Germinal center (tissue), 1 donor: ENCODE measurements at regions not wholly inside any gene's neighbourhood (a gene's known extent, or its start where the extent isn't known, plus 50 kb on each side); places are given as distances from the start of the nearest gene placed in this dataset.

Source experiments
- DNase-seq: peaks from one replicate; pipeline ENCODE4 v3.0.0; 2012; ENCODE audit warnings: mixed read lengths, low spot score

DNA sequence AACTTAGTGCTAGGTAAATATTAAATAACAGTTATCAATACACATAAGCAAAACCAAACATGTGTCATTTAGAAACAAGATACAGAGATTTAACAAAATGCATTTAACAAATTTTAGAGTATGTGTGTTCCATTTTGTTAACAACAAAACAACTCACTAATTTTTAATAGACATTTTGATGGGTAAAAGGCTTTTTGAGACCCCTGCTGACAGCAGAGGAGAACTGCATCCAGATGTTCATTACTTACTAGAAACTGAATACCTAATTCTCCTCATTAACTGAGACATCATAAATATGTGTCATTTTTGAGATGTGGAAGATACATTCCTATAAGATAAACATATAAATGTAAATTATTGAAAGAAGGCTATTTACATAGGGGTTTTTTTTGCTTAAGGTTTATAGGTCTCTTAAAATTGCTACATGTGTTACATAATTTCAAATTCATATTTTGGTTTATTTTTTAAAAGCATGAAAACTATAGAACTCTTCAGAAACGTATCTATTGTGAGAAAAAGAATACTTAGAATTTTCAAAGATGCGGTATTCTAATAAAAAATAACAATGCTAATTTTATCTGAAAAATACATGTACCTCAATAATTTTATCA lies 1009.8 kb downstream of the TUSC7 start:
- DNase-seq = peak; percentile 3

DNA sequence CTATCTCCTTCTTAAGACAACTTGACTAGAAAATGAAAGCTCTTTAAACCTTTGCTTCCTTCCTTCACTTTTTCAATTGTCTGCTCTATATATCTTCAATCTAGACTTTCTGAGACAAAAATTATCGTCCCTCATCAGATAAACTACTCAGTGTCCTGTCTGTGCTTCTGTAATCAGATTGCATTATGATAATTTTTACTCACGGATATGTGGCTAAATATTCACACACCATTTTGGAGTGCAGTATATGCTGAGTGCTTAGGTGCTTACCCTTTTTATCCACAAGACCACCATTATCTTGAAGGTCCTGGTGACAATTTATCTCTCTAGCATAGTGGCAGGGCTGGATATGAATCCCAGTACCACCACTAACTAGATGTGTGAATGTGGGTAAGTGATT lies 1012.3 kb downstream of the TUSC7 start:
- no peak for DNase-seq

DNA sequence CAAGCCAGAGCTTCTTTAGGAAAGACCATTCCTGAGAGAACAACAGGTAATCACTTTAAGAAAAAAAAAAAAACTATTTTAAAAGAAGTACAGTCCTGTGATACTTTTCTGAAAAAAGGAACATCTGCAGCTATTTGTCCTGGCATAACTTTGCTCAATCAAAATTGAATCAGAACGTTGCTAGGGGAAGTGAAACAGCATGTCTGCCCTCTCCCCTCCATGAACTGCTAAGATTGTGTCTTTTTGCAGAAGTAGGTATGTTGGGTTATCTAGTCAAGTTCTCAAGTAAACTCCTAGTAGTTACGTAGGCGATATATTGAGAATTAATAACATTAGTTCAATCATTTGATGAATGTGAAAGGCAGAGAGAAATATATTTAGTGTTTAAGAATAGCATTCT lies 1013.3 kb downstream of the TUSC7 start:
- peak; percentile 2 for DNase-seq

DNA sequence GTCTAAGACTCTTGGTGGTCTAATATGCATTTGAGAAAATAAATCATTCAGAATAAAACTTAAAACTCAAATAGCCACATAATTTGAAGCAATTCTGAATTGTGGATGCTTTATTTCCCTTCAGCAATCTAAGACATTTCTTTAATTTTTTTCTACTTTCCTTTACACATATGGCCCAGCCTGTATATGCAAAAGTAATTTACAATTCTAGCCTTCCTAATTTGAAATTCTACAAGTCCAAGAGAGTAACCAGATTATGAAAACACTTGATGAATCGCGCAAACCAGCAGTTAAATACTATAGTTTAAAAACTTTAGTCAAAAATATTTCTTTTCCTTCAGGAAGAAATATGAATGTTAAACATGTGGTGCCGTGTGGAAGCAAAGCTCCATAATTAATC lies 1014.2 kb downstream of the TUSC7 start:
- DNase-seq = no peak

DNA sequence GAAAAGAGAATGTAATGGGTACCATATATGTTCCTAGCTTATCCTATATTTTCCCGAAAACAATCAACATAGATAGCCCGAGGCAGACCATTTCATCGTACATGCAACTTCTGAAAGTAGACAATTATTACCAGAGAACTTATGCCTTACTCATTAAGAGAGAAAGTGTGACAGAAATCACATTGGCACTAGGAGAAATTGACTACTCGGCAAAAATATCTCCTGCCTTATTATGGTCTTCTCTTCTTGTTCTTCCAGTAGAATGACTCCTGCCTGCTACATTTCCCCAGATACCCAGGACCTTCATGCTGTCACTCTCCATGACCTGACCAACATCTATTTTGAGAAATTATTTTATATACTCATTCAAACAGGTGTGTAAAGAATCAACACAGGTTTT lies 1015.7 kb downstream of the TUSC7 start:
- no peak for DNase-seq

DNA sequence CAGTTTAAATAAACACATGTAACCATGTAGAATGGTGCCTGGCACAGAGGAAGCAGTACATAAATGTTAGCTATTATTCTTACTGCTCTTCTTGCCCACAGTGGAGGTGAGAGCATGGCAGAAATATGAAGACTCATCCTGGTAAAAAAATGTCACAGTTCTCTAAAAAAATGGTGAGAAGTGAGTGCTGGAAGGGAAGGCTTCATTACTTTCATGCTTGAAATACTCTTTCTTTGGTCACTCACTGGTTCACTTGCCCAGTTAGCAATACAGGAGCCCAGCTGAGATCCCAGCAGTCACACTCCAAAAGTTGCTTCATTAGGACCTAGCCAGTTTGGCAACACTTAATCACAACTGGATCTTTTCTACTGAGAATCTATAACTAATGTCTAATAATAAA lies 1017.2 kb downstream of the TUSC7 start:
- no peak for DNase-seq

DNA sequence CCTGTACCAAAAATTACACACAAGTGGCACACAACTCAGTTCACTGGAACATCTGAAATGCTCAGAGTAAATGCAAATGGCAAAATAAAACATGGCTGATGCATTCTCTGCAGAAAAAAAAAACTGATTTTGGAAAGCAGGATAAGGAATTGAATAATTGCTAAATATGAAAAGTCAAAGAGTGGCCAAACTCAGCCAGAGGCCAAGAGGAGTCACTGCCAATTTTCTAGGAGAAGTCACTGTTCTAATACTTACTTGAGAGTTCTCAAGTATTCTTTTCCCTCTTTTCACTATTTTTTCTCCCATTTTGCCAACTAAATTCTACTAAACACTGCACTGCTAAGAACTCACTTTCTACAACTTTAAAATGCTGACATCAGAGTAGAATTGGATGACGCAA lies 1018.6 kb downstream of the TUSC7 start:
- DNase-seq = no peak

DNA sequence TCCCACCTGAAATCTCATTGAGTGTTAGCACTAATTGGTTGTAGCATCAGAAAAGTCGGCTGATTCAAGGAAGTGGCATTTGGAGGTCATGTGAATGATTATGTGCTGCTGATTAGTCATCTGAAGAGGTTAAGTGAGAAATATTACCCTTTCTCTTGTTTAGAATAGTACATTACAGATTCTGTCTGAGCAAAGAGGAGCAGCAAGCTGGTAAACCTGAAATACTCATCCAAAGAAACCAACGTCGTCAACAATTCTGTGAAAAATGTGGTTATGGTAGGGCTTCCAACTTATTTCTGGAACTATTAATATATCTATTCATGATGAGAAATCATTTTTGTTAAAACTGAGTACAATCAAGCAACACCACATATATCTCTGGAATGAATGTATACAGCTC lies 1024.9 kb downstream of the TUSC7 start:
- DNase-seq = no peak

DNA sequence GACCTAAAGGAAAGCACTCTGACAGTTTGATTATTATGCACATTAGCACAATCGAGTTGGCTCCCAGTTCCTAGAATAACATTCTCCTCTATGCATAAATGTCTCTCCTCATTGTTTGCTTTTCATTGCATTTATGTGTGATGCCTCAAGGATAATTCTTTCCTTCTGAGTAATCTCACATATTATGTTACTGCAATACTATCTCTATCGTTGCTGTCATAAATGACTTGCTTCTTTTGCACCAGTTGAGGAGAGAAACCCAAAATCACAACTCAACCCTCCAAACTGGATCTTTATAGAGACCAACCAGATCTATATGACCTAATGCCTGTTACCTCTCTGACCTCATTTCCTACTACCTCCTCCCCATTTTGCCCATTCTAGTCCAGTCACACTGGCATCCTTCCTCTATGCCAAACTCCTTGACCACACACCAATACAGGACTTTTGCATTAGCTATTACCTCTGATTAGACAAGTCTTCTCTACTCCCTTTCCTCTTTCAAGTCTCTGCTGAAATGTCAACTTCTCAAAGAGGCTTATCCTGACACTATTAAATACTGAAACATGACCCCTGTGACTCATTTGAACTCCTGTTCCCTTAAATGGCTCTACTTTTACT lies 1026.0 kb downstream of the TUSC7 start:
- DNase-seq = no peak

DNA sequence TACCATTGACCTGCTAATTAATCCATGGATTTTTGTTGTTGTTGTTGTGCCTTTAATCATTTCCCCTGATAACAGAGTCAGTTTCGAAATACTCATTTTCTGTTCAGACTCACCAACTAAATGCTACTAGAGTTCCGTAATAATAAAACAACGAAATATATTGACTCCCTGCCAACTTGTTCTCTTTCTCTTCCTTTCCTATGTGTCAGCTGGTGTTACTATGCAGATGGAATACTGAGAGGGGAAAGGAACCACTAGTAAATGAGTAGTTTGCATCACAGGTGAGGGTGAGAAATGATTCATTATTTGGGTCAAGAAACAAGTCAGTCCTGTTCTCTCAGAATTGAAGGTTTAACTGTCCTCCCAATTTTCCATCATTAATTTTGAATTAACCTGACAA lies 1027.3 kb downstream of the TUSC7 start:
- DNase-seq = no peak

DNA sequence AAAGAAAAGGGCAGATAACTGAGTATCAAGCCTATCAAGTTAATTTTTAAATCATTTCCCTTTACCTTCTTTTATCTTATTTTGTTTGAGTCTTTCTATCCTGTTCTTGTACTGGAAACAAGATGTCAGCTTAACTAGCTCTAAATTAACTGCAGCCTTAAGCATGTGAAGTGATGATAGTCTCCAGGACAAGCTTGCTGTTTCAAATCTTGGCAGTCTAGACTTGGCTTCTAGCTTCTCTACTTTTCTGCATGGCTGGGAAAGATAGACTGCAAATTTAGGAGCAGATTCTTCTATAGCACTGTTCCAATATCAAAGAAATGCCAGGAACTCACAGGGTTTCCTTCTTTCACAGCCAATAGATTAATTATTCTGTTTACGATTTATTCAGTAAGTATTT lies 1034.4 kb downstream of the TUSC7 start:
- no peak for DNase-seq

DNA sequence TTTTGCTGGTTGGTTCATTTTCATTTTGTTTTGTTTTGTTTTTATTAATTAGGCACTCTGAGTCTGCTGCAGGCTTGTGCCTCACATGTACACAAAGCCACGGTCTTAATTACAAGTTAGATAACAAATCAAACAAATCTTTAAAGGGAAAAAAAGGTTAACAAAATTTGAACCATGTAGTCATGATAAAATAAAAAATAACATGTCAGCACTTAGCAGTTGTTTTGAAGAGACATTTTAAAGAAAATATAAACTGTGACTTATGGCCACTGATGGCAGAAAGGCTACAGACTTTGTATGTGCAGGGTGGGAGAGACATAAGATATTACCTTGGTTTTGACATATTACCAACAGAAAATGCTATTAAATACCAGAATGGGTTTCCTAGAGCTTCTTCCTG lies 1035.4 kb downstream of the TUSC7 start:
- no peak for DNase-seq

DNA sequence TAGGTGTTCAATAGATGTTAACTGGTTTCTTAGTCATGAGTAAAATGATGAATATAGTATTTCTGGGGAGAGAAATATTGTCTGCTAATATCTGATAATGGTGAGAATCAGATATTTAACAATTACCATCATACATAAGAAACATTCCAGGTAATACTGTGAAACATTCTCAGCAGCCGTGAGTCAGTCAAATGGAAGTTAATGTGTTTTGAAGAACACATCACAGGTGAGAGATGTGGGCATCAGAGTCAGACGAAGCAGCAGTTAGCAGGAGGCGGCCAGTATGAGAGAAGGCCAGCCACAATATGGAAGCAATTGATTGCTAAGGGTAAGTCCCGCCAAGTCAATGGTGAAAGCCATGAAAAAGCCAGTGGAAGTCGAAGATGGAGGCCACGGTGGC lies 1035.9 kb downstream of the TUSC7 start:
- no peak for DNase-seq

DNA sequence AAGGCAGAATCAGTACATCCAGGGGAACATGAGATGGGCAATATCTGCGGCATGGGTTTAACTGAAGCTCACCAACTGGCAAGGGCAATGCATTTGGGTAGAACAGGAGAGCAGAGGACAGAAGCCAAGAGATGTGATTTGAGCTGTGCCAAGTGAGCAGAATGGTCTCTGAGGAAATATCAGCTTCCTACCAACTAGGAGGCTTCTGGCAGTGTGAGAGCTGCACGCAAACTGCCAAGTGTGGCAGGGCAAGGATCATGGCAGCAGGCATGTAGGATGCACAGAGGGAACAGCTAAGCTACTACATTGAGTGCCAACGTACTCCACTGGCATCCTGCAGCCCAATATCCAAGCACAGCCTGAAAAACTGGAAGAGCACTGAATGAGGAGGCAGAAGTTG lies 1036.5 kb downstream of the TUSC7 start:
- no peak for DNase-seq

DNA sequence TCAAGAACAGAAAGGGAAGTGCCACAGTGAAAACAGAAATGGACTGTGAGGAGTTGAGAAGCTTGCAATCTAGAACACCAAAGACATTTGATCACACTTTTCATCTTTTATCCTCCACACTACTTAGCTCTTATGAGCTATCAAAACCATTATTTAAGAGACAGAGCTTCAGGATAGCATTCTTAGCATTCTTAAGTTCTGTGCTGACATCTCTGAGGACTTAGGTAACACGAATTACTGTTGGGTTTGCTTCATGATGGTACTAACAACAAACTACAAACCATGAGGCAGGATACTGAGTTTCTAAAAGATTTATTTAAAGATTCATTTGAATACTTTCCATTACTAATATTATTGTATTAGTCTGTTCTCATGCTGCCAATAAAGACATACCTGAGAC lies 1038.6 kb downstream of the TUSC7 start:
- no peak for DNase-seq

DNA sequence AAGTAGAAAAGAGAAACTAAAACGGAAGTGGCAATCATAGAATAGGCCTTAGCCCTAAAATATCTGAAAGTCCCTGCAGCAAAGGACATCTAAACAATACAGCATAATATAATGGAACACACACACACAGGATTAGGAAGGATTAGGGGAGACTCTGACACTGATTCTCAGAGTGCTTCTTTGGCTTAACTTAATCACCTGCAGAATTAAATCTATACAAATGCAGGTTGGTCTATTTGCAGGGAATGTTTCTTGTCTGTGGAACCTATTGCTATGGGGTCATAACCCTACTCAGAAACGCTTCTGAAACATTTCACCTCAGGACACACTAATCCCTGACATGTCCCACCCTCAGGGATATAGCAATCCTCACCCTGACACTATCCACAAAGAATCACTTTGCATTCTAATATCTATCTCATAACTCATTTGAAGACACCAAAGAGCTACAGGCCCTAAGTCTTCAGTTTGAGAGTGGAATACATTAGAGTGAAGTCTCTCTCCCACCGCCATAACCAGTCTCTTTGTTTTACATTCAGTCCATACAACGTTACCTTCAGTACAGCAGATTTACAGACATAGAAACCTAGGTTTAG lies 1041.2 kb downstream of the TUSC7 start:
- DNase-seq = no peak

DNA sequence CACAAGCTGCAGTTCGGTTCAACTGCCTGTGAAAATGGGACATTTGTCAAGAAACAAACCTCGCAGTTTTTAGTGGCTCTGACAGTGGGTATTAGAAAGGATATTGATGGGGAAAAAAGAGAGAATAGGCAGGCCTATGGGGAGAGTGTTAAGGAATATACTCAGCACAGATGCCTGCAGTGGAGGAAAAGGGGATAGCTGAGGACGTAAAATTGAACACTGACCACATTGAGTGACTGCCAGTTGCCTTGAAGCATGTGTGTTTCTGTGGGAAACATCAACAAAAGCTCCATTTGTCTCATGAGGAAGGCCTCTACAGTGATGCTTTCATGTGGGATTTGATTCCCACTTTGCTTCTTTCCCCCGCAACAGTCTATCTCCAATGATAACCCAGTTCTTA lies 1042.1 kb downstream of the TUSC7 start:
- no peak for DNase-seq

DNA sequence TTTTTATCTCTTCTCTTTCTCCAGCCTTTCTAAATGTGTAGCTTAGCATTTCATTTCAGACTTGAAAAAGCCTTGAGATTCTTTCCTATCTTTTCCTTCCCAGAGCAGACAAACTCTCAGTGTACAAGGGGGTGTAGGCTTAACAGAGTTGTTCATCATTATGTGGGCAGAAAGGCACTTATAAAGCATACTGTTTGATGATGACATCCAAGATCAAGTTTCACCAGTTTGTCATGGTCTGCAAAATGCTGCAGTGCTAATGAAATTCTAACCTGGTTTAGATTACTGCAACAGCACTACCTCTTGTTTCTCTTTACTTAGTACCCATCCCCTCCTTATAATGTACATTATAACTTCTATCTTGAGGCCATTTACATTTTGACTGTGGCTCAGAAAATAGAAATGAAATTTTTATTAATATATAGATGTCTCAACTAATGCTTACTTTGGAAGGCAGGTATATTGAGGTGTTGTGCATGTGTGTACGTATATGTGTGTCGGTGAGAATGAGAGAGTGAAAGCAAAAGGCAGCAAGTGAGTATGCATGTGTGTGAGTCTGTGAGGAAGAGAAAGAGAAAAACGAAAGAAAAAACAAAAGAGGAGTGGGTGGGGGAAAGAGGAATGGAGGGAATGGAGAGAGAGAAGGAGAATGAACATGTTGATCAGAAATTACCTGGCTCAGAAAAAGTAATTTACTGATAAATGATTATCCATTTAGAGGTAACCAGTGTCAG lies 1043.6 kb downstream of the TUSC7 start:
- no peak for DNase-seq

DNA sequence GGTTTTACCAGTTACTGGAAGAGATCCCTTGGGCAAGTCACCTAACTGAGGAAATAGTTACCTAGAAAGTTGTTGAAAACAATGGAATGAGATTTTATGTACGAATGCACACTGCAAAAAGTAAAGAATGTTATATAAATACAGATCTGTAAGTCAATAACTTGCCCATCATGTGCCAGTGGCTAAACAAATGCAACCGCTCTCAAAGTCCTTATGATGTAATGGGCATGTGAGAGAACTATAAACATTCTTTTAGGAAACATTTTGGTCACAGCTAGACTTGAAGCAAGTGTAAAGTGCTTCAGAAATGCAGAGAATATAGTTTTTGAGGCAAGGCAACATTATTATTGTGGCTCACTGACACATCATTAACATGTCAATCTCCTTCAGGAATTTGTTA lies 1044.5 kb downstream of the TUSC7 start:
- DNase-seq = no peak

DNA sequence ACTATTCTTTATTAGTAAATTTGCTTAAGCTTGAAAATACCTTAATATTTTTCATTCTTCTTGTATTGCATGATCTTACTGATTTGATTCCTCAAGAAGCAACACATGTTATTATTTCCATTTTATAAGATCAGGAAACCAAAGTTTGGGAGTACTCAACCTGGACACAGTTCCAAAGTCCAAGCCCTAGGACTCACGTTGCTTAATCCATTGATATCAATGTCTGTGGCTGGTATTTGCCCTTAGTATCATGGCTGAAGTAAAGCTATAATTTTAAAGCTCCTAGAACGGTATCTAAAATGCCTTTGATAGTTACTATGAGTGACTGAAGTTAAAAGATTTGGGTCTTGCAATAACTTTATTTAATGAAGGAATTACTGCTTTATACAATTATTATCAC lies 1045.3 kb downstream of the TUSC7 start:
- DNase-seq = no peak

DNA sequence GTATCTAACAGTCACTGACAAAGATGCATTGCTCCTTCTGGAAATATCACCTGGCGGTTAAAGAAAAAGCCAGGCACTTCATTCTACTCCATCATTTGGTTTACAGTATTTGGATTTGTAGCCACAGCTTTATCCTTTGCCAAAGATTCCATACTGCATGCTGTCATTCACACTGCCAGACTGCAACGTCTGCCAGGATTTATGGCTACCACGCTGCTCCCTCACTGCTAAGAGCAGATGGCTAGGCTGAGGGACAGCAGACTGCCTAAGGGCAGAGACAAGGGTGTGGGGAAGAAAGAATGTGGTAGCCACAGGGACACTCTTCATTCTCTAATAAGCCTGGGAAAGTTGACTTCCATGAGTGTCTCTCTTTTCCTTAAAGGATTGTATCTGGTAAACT lies 1047.0 kb downstream of the TUSC7 start:
- no peak for DNase-seq

DNA sequence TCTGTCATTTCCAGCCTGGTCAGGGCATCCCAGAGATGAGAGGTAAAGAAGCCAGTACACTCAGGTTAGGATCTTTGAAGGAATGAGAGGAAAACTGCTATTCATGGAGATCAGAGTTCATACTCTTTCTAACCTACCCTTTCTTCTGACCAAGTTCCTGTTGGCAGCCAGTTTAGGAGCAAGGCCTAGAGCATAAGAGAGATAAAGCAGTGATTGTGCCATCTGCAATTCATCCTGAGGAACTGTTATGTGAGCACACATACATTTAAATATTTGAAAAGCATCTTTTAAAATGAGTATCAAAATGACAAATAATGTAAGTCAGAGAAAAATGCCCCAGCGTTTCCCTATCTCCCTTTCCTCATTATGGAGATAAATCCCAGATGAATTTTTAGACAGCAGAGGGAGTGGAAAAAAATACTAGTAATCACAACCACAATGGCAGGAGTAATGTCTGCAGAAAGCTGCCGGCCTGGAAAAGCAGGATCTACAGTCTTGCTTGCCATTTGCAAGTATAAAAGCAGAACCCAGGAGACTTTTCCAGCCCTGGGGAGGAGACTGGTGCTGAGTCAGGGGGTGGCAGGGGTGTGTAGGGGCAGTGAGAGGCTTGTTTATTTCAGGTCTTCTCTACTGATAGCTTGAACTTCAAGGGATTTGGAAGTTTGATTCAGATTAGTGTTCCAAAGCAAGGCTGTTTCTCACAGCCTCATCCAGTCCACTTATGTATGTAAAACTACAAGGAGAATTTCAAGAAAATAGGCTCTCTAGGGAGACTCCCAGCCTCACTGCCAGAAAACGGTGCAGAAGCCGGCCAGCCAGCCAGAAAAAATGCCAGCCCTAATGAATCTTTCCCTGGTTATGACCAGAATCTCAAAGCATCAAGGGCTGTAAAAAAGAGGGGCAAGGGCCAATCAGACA lies 1052.4 kb downstream of the TUSC7 start:
- no peak for DNase-seq
